Smooth muscle cell (in vitro differentiated cells): ENCODE measurements at regions not wholly inside any gene's neighbourhood (a gene's known extent, or its start where the extent isn't known, plus 50 kb on each side); places are given as distances from the start of the nearest gene placed in this dataset.

Source experiments
- DNase-seq: peaks from one replicate; lab custom pipeline; 2025; ENCODE audit not compliant: unreplicated experiment; lab: John Stamatoyannopoulos, UW
- H2AFZ ChIP-seq: fragments of 200-600 bp; sonication (generic); 2 replicates; pipeline ENCODE4 v1.6.0; 2016; ENCODE audit warnings: antibody characterized with exemption, low read depth, mild to moderate bottlenecking
- H3F3A ChIP-seq: fragments of 200-600 bp; sonication (generic); 2 replicates; pipeline ENCODE4 v1.6.0; 2017; ENCODE audit warnings: antibody characterized with exemption, low read depth
- H3K27ac ChIP-seq: fragments of 200-600 bp; sonication (generic); 2 replicates; pipeline ENCODE4 v1.5.1; 2016; ENCODE audit warnings: low read depth, mild to moderate bottlenecking
- H3K27me3 ChIP-seq: fragments of 200-600 bp; sonication (generic); 2 replicates; pipeline ENCODE4 v1.6.1; 2016; ENCODE audit warnings: low read depth, mild to moderate bottlenecking
- H3K36me3 ChIP-seq: fragments of 200-600 bp; sonication (generic); 2 replicates; pipeline ENCODE4 v1.5.1; 2016; ENCODE audit warnings: low read depth
- H3K4me1 ChIP-seq: fragments of 200-600 bp; sonication (generic); 2 replicates; pipeline ENCODE4 v1.5.1; 2016; ENCODE audit warnings: low read depth
- H3K4me2 ChIP-seq: fragments of 200-600 bp; sonication (generic); 2 replicates; pipeline ENCODE4 v1.6.0; 2016; ENCODE audit warnings: mild to moderate bottlenecking
- H3K4me3 ChIP-seq: fragments of 200-600 bp; sonication (generic); 2 replicates; pipeline ENCODE4 v1.5.1; 2016; ENCODE audit warnings: mild to moderate bottlenecking
- H3K79me2 ChIP-seq: fragments of 200-600 bp; sonication (generic); 2 replicates; pipeline ENCODE4 v1.6.0; 2016; ENCODE audit warnings: low read depth, mild to moderate bottlenecking
- H3K9ac ChIP-seq: fragments of 200-600 bp; sonication (generic); 2 replicates; pipeline ENCODE4 v1.6.0; 2016; ENCODE audit warnings: low read depth
- H3K9me3 ChIP-seq: fragments of 200-600 bp; sonication (generic); replicated peaks from 2 replicates; pipeline ENCODE4 v1.5.1; 2016; ENCODE audit warnings: low read depth
- H4K20me1 ChIP-seq: fragments of 200-600 bp; sonication (generic); 2 replicates; pipeline ENCODE4 v1.6.0; 2016; ENCODE audit warnings: low read depth
- CTCF ChIP-seq: fragments of 200-600 bp; sonication (generic); IDR thresholded peaks from 2 replicates; pipeline ENCODE4 v1.5.1; 2017; ENCODE audit warnings: borderline replicate concordance, mild to moderate bottlenecking, antibody characterized with exemption; ENCODE audit not compliant: insufficient read depth, poor library complexity, severe bottlenecking
- WGBS: methylation state at CpG from one replicate; pipeline ENCODE4 v1.1.7; 2016; ENCODE audit warnings: low lambda C conversion rate; 5-methylcytosine and 5-hydroxymethylcytosine counted together

- 72% methylated on average over 1 of the region's 1 CpG for WGBS
- no peak overlapping the region for H2AFZ ChIP-seq
- TF ChIP-seq CTCF, result no peak
- no peaks in the 10 kb centered on the region for H3K36me3 ChIP-seq
- no peaks in the 10 kb centered on the region for H3K9me3 ChIP-seq
- no peak overlapping the region for H3K9ac ChIP-seq
- H3K79me2 ChIP-seq, result no peaks in the 10 kb centered on the region
- H3K4me1 ChIP-seq, result peaks cover 29% of the 10 kb centered on the region
- no peak for DNase-seq
- no peak overlapping the region for H3K4me3 ChIP-seq
- H3K4me2 ChIP-seq, result peak overlapping the region; percentile 42
- H3F3A ChIP-seq, result no peaks in the 10 kb centered on the region
- H3K27me3 ChIP-seq, result no peaks in the 10 kb centered on the region
- H3K27ac ChIP-seq, result no peak overlapping the region
- no peaks in the 10 kb centered on the region for H4K20me1 ChIP-seq
These were observed 649.3 kb downstream of the IQCM start for GRCh38 chr4:149166365-149166764.

DNA sequence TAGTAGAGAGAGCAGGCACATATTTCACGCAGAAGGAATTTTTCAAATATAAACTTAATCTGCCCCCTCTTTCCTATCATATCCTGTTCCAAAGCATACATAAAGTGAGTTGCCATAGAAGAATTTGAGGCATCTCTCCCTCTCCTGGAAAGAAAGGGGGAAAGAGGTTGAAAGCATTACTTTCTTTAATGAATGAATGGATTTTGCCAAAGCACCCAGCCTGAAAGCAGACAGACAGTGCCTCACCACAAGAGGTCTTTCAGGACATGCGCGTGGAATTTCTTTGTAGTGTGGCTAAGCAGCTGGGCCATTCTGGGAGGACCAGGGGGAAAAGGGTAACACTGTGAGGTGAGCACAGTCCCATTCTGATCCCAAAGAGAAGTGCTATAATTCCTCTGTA lies 651.4 kb downstream of the IQCM start:
- Histone ChIP-seq H3K9me3 (no peaks in the 10 kb centered on the region), H3K9ac (no peak overlapping the region), H3K4me1 (peaks cover 29% of the 10 kb centered on the region), H3K27me3 (no peaks in the 10 kb centered on the region), H3K4me3 (no peak overlapping the region), H3F3A (no peaks in the 10 kb centered on the region), H3K27ac (peak overlapping the region; percentile 1), H3K4me2 (peak overlapping the region; percentile 46), H4K20me1 (no peaks in the 10 kb centered on the region), H3K79me2 (no peaks in the 10 kb centered on the region), H3K36me3 (no peaks in the 10 kb centered on the region), H2AFZ (peak overlapping the region; percentile 40)
- 37% methylated on average over 3 of the region's 3 CpGs for WGBS
- DNase-seq, result no peak
- TF ChIP-seq CTCF, result no peak

- Histone ChIP-seq H3K4me3 (no peak overlapping the region), H3K27ac (no peak overlapping the region), H3K4me2 (no peak overlapping the region), H3K4me1 (peaks cover 20% of the 10 kb centered on the region), H4K20me1 (no peaks in the 10 kb centered on the region), H3K27me3 (no peaks in the 10 kb centered on the region), H3K79me2 (no peaks in the 10 kb centered on the region), H3K36me3 (no peaks in the 10 kb centered on the region), H3K9me3 (no peaks in the 10 kb centered on the region), H3K9ac (no peak overlapping the region), H2AFZ (no peak overlapping the region), H3F3A (no peaks in the 10 kb centered on the region)
- no peak for DNase-seq
- no peak for TF ChIP-seq CTCF
These were observed 654.4 kb downstream of the IQCM start for GRCh38 chr4:149161247-149161646.

- 92% methylated on average over 2 of the region's 2 CpGs for WGBS
- no peak for TF ChIP-seq CTCF
These were observed 655.3 kb downstream of the IQCM start for GRCh38 chr4:149160370-149160769.

More at GRCh38 chr4:149160370-149160769, 655.3 kb downstream of the IQCM start:
- no peak overlapping the region for H3K4me2 ChIP-seq
- peaks cover 20% of the 10 kb centered on the region for H3K4me1 ChIP-seq
- H3F3A ChIP-seq, result no peaks in the 10 kb centered on the region
- no peak overlapping the region for H3K4me3 ChIP-seq
- no peak overlapping the region for H3K27ac ChIP-seq
- H3K36me3 ChIP-seq, result no peaks in the 10 kb centered on the region
- DNase-seq, result no peak
- no peaks in the 10 kb centered on the region for H3K79me2 ChIP-seq
- no peak overlapping the region for H3K9ac ChIP-seq
- H2AFZ ChIP-seq, result no peak overlapping the region
- no peaks in the 10 kb centered on the region for H3K27me3 ChIP-seq
- H4K20me1 ChIP-seq, result no peaks in the 10 kb centered on the region
- no peaks in the 10 kb centered on the region for H3K9me3 ChIP-seq
